ENCODE measurements at regions not wholly inside any gene's neighbourhood (a gene's known extent, or its start where the extent isn't known, plus 50 kb on each side); places are given as distances from the start of the nearest gene placed in this dataset.

DNA sequence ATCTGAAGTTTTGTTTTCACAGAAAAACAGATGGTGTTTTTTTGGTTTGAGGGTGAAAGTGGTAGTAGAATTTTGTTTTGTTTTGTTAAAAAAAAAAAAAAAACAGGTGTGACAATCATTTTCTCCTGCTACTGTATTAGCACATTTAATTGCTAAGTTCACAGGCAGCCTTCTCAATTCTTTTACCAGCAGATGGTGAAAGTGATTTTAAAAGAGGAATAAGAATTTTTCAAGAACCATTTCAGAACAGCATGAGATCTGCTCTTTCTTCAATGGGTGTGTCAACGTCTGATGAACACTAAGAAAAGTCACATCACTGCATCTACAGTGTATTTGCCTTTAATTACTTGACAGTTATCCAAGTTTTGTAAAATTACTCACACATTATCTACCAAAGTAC is 303.7 kb upstream of the USP15 start:
- TF ChIP-seq, protein P1, sequence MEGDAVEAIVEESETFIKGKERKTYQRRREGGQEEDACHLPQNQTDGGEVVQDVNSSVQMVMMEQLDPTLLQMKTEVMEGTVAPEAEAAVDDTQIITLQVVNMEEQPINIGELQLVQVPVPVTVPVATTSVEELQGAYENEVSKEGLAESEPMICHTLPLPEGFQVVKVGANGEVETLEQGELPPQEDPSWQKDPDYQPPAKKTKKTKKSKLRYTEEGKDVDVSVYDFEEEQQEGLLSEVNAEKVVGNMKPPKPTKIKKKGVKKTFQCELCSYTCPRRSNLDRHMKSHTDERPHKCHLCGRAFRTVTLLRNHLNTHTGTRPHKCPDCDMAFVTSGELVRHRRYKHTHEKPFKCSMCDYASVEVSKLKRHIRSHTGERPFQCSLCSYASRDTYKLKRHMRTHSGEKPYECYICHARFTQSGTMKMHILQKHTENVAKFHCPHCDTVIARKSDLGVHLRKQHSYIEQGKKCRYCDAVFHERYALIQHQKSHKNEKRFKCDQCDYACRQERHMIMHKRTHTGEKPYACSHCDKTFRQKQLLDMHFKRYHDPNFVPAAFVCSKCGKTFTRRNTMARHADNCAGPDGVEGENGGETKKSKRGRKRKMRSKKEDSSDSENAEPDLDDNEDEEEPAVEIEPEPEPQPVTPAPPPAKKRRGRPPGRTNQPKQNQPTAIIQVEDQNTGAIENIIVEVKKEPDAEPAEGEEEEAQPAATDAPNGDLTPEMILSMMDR (IDR thresholded peaks at IDR 0.05; ENCODE audit: poor library complexity, severe bottlenecking), result no peak
- no peak for TF ChIP-seq EZH2 (IDR thresholded peaks at IDR 0.05; ENCODE audit: borderline replicate concordance, insufficient read depth, low read length, poor library complexity, severe bottlenecking)
- no peak for TF ChIP-seq EP300 (conservative IDR thresholded peaks at IDR 0.05; ENCODE audit: poor library complexity, severe bottlenecking)
- TF ChIP-seq TAF1 (IDR thresholded peaks at IDR 0.05; ENCODE audit: low read depth), result no peak
- no peak for TF ChIP-seq POLR2AphosphoS5 (IDR thresholded peaks at IDR 0.05)
- TF ChIP-seq MXI1 (conservative IDR thresholded peaks at IDR 0.05; ENCODE audit: poor library complexity, severe bottlenecking), result no peak

All from neural cell (in vitro differentiated cells).